Inflammatory macrophage (primary cell): ENCODE measurements at regions not wholly inside any gene's neighbourhood (a gene's known extent, or its start where the extent isn't known, plus 50 kb on each side); places are given as distances from the start of the nearest gene placed in this dataset.

ENCODE experiments used
- DNase-seq, 2 donors: peaks; one replicate each; pipeline ENCODE4 v3.0.0-alpha.2; 2020 to 2022

DNA sequence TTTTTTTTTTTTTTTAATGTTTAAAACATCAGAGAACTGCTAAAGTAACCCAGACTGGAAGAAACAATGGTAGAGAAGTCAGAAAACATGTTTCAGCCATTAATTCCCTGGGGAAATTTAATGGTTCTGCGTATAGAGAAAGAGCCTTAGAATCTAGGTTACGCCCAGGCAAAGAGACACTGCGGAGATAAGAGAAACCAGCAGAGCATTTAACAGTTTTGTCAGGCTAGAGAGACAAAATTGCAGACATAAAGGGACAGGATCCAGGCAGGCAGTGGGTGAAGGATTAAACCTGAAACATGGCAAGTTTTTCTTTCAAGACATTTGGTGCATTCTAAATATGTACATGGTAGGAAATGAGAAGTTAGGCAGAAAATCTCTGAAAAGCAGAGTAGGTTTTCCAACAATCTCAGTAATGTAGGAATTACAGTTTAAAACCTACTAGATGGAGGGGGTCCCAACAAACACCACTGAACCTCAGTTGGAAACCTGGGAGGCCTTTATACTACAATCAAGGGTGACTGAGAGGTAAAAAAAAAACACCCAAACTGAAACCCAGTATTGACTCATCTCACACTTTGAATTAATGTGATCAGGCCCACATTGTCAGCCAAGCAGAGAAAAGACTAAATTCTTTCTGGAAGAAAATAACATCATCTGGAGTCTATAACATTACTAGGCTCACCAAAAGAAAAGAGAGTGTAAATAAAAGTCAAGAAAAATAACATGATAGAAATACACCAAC is 254.2 kb upstream of the NWD2 start:
- DNase-seq: no peak

- no peak for DNase-seq
These were observed 246.8 kb upstream of the NWD2 start for GRCh38 chr4:36997727-36998126.

DNA sequence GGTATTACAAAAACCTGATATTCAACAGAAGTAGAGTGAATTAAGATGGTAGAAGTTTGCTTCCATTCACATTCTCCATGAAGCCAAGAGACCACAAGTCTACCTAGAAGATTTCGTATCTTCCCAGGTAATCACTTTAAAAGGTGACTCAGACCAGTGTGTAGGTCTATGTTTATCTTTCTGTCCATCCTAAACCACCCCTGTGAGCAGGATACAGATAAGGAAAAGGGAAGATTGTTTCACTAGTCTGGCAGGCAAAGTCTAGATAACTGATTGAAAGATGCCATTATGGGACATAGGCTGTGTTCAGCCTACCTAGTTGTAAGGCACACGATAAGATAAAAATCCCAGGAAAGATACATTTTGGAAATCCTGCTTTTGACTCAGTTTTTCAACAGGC is 244.3 kb upstream of the NWD2 start:
- no peak for DNase-seq

GRCh38 chr4:37001688-37002436 is 242.7 kb upstream of the NWD2 start:
- no peak for DNase-seq

DNA sequence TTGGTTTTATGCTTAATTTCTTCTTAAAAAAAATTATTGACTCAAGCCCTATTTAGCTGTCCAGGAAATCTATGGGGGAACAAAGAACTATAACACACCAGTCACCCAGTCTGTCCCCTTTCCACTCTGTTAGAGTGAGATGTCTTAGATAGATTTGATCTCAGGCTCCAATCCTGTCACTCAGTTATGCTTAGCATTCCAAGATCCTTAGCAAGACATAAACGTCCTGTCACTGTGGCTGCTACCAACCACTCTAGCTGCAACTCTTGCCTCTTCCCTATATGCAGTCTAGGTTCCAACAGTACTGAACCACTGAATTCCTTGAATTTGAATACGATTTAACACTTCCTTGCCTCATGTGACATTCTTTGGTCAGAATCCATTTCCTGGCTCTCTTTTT is 241.9 kb upstream of the NWD2 start:
- DNase-seq: no peak

GRCh38 chr4:37008199-37008598 is 236.3 kb upstream of the NWD2 start:
- no peak for DNase-seq

DNA sequence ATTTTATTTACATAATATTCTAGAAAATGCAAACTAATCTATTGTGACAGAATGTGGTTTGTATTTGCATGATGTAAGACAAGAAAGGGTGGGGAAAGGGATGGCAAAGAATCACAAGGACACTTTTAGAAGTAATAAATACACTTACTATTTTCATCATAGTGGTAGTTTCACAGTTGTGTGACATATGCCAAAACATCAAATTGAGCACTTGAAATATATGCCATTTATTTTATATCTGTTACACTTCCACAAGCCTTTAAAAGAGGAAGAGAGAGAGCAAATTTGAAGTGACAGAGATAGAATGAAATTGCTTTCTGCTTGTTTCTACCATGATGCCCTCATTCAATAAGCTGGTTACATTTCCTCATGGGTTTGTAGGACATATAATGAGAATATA is 230.0 kb upstream of the NWD2 start:
- DNase-seq: no peak

GRCh38 chr4:37015391-37015790 is 229.2 kb upstream of the NWD2 start:
- no peak for DNase-seq

DNA sequence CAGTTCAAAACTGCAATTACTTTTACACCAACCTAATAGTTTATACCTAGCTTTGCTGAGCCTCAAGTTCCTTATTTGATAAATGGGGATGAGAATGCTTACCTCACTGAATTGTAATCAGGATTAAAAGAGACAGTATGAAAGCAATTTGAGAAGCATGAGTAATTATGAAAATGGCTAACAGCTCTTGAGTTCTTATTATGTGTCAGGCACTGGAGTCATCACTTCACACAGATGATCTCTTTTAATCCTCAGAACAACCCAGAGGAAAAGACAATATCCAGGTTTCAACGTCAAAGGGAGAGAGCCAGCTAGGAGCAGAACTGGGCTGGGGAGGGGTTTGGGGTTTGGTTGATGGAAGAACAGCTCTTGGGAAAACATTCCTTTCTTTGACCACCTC is 221.0 kb upstream of the NWD2 start:
- DNase-seq: no peak

DNA sequence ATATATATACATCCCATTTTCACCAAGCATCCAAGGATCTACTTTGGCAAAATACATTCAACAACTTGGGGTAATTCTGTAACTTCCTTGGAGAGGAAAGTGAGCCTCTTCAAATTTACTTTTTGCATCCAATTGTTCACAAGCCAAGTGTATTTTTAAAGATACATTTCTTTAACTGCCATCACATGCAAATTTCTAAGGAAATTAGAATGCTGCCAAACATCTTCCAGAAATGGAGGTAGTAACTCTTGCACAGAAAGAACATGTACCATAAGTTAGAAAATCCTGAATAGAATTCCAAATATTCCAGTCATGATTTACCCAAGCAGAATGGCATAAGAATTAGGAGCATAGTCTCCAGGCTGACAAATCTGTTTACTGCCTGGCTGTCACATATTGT is 220.5 kb upstream of the NWD2 start:
- DNase-seq: no peak

GRCh38 chr4:37040816-37041215 is 203.7 kb upstream of the NWD2 start:
- DNase-seq: no peak

GRCh38 chr4:37043342-37043741 is 201.2 kb upstream of the NWD2 start:
- no peak for DNase-seq

DNA sequence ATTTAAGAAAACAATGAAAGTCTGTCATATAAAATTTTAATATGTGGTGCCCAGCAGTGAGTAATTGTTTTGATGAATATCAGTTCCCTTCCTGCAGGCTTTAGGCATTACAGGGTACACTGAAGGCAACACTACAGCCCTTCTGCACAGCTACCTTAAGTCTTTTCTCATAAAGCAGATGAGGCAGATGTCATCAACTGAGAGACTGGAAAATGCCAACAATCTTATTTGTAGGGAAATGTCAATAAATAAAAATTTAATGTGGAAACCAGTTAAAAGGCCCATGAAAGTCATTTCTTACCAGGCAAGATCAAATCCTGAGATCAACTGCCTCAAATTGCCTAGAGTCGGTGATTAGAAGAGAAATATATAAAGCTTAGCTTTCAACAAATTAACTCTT is 193.4 kb upstream of the NWD2 start:
- DNase-seq: no peak

- no peak for DNase-seq
These were observed 192.7 kb upstream of the NWD2 start for GRCh38 chr4:37051866-37052265.

DNA sequence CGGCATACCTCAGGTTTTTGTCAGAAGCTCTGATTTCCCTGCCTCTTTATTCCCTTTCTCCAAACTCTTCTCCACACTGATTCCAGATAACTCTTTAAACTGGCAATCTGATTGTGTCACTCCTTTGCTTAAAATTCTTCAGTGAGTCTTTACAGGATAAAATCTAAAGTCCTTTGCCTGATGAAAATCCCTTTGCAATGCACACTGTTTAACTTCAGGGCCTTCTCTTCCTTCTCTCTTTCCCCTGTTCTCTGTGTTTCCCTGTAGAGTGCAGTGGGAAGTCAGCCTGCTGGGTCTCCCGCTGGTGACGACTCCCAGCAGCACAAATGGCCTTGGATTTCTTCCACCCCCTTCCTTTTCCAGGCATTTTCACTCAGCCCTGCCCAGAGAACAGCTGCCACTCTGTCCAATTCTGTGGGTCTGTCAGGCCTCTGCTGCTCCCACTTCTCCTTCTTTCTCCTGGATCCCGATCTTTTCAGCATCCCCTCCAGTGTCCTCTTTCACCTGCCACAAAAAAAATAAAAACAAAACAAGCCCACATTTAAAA is 189.9 kb upstream of the NWD2 start:
- DNase-seq: no peak

DNA sequence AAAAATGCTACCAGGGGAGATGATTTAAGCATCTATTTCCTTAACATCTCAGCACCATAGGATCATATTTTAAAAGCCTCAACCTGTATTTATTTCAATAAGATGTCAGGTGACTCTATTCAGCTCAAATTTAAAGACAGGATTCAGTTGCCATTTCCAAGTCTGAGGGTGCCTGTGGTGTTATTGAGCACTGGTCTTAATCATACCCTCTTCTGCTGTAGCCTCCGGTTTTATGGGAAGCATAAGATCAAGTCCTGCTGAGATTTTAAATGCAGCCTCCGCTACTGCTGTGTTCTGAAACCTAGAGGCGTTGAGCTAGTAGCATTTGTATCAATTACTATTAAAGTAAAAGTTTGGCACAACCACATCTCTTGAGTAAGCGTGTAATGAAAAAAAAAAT is 185.7 kb upstream of the NWD2 start:
- no peak for DNase-seq

- no peak for DNase-seq
These were observed 178.4 kb upstream of the NWD2 start for GRCh38 chr4:37066159-37066558.

DNA sequence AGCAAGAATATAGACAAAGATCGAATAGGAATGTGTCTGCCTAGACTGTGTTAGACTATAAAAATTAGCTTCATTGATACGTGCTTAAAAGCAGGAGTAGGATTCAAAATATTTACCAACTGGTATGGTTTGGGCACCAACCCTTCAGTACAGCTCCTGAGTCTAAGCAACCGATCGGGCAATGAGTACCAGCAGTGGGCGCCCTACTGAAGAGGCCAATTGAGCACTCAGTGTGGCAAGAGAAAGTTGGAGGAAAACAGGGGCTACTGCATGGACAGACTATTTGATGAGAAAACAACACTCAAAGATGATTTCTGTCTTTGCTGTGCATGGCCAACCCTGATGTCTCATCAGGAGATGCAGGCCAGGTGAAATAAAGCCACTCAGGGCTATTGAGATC is 176.0 kb upstream of the NWD2 start:
- no peak for DNase-seq

GRCh38 chr4:37070041-37070440 is 174.5 kb upstream of the NWD2 start:
- no peak for DNase-seq

GRCh38 chr4:37071576-37071975 is 173.0 kb upstream of the NWD2 start:
- no peak for DNase-seq

GRCh38 chr4:37073226-37073840 is 171.2 kb upstream of the NWD2 start:
- DNase-seq: no peak

- DNase-seq: no peak
These were observed 161.6 kb upstream of the NWD2 start for GRCh38 chr4:37082912-37083311.

DNA sequence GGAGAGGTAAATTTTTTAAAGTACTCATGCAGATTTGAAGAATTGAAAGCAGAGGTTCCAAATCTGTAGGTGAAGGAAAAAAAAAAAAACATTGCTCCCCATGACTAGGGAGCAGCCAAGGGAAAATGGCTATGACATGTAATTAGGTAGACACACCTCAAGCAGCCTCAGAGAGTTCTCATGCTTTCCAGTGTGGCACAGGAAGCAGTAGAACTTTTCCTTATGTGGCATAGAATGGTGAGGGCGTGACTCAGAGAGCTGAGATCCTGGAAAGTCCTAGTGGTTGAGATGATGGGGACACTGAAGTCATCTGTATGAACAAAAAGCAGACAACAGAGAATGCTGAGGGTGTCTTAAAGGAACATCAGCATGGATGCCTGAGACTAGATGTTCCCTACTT is 148.6 kb upstream of the NWD2 start:
- no peak for DNase-seq

GRCh38 chr4:37101182-37101581 is 143.4 kb upstream of the NWD2 start:
- DNase-seq: no peak
